Pancreas (tissue), 10 donors: ENCODE measurements at regions not wholly inside any gene's neighbourhood (a gene's known extent, or its start where the extent isn't known, plus 50 kb on each side); places are given as distances from the start of the nearest gene placed in this dataset.

ENCODE experiments used
- ATAC-seq, 4 donors: fragments of 200-7000 bp; cut with Tn5 transposase; one replicate each; pipeline versions ENCODE4 v1.8.0 to v1.9.1; 2020; ENCODE audit warnings: mild to moderate bottlenecking in 4 of 4, moderate library complexity in 4 of 4
- DNase-seq, 6 donors: peaks; one replicate each; pipeline ENCODE4 v3.0.0-alpha.2; 2020
- FAIRE-seq: peaks from 2 replicates; lab custom pipeline; 2012; peaks lifted over from hg19 to GRCh38; lab: Jason Lieb, UNC
- H3K27ac ChIP-seq, 4 donors: fragments of 200-600 bp; sonication (generic); 1 replicate in 3 of 4; 2 replicates in 1 of 4; pipeline versions ENCODE4 v1.5.0 to v1.8.0; 2020
- H3K27me3 ChIP-seq, 4 donors: fragments of 200-600 bp; one replicate each; pipeline ENCODE4 v1.8.0; 2021
- H3K36me3 ChIP-seq, 3 donors: fragments of 200-600 bp; sonication (generic) in 1 of 3; one replicate each; pipeline versions ENCODE4 v1.5.0 to v1.8.0; 2020 to 2021
- H3K4me1 ChIP-seq, 3 donors: fragments of 200-600 bp; one replicate each; pipeline ENCODE4 v1.8.0; 2021
- H3K4me3 ChIP-seq, 4 donors: fragments of 200-600 bp; sonication (generic) in 2 of 4; one replicate each; pipeline versions ENCODE4 v1.5.0 to v1.8.0; 2020 to 2021
- H3K9me3 ChIP-seq, 4 donors: fragments of 200-600 bp; one replicate each; pipeline ENCODE4 v1.8.0; 2021
- CTCF ChIP-seq, 4 donors: fragments of 200-600 bp; sonication (generic) in 3 of 4; IDR thresholded peaks; one replicate each; pipeline versions ENCODE4 v1.5.0 to v1.8.0; 2021; ENCODE audit warnings: antibody characterized with exemption in 4 of 4
- WGBS, 2 donors: extraction: QIAGEN DNeasy Blood & Tissue Kit; methylation state at CpG; one replicate each; pipeline ENCODE4 v1.1.7; 2013; 5-methylcytosine and 5-hydroxymethylcytosine counted together
- intact Hi-C, 3 donors: fragments of 100-400 bp; cut with DNase I; formaldehyde crosslinking; loops; one replicate each; pipeline versions ENCODE4 v1.11.1 to v1.14.2; 2022
- donor health status: healthy with polysubstance abuse.
- donor health status: DM: no; HTN: no; CAD: no; lungs with moderate emphysema.
- donor health status: DM: no; HTN: no; CAD: no.
- donor health status: control.
- donor health status: control.
- donor health status: Bipolar disorder and iron deficiency.
- donor health status: DM: yes; HTN: yes; CAD: no.
- donor health status: DM: no; HTN: no; CAD: no.
- donor health status: DM: no; HTN: no; CAD: no.
- donor health status: DM: yes; HTN: yes; CAD: no.

GRCh38 chr1:238205045-238205662 is 314.4 kb upstream of the ZP4 start:
- FAIRE-seq: no peak
- WGBS, 2 donors: 40 to 52% methylated on average over 2 of the region's 2 CpGs
- intact Hi-C loops: no loop called here
- no peaks in the 10 kb centered on the region for H3K27me3 ChIP-seq
- TF ChIP-seq CTCF (IDR thresholded peaks at IDR 0.05): no peak
- no peaks in the 10 kb centered on the region for H3K9me3 ChIP-seq
- H3K4me3 ChIP-seq: no peak overlapping the region
- no peak for DNase-seq
- H3K36me3 ChIP-seq: no peaks in the 10 kb centered on the region
- no peaks in the 10 kb centered on the region for H3K4me1 ChIP-seq
- H3K27ac ChIP-seq: no peak overlapping the region
- peak in 2 of 4 donors; percentile 30 to 37 for ATAC-seq

- no peak for TF ChIP-seq CTCF (IDR thresholded peaks at IDR 0.05)
- no peak for DNase-seq
- Histone ChIP-seq H3K4me3 (no peak overlapping the region), H3K27ac (no peak overlapping the region), H3K27me3 (no peaks in the 10 kb centered on the region), H3K36me3 (no peaks in the 10 kb centered on the region), H3K9me3 (no peaks in the 10 kb centered on the region), H3K4me1 (no peaks in the 10 kb centered on the region)
- 56 to 63% methylated on average over 2 of the region's 2 CpGs for WGBS, 2 donors
- intact Hi-C loops: no loop called here
- no peak for FAIRE-seq
- no peak for ATAC-seq
These were observed 311.3 kb upstream of the ZP4 start for GRCh38 chr1:238201992-238202391.

- FAIRE-seq (no peak), ATAC-seq (no peak), DNase-seq (no peak)
- no peaks in the 10 kb centered on the region for H3K4me1 ChIP-seq
- H3K9me3 ChIP-seq: no peaks in the 10 kb centered on the region
- H3K27ac ChIP-seq: no peak overlapping the region
- H3K27me3 ChIP-seq: no peaks in the 10 kb centered on the region
- TF ChIP-seq CTCF (IDR thresholded peaks at IDR 0.05): no peak
- intact Hi-C loops: no loop called here
- H3K4me3 ChIP-seq: no peak overlapping the region
- H3K36me3 ChIP-seq: no peaks in the 10 kb centered on the region
- WGBS, 2 donors: 39 to 57% methylated on average over 1 of the region's 1 CpG
These were observed 308.6 kb upstream of the ZP4 start for GRCh38 chr1:238199325-238199724.

GRCh38 chr1:238196516-238196915 is 305.8 kb upstream of the ZP4 start:
- no peak for FAIRE-seq
- Histone ChIP-seq H3K4me1 (no peaks in the 10 kb centered on the region), H3K36me3 (no peaks in the 10 kb centered on the region), H3K9me3 (no peaks in the 10 kb centered on the region), H3K27me3 (no peaks in the 10 kb centered on the region), H3K4me3 (no peak overlapping the region), H3K27ac (no peak overlapping the region)
- WGBS, 2 donors: 94 to 95% methylated on average over 1 of the region's 1 CpG
- intact Hi-C loops: no loop called here
- TF ChIP-seq CTCF (IDR thresholded peaks at IDR 0.05): no peak
- ATAC-seq: no peak
- no peak for DNase-seq

- WGBS, 2 donors: 77 to 84% methylated on average over 1 of the region's 1 CpG
- FAIRE-seq: no peak
- Histone ChIP-seq H3K9me3 (no peaks in the 10 kb centered on the region), H3K4me1 (no peaks in the 10 kb centered on the region), H3K27me3 (no peaks in the 10 kb centered on the region), H3K4me3 (no peak overlapping the region), H3K36me3 (no peaks in the 10 kb centered on the region), H3K27ac (no peak overlapping the region)
- no peak for TF ChIP-seq CTCF (IDR thresholded peaks at IDR 0.05)
- no peak for DNase-seq
- intact Hi-C loops: no loop called here
- ATAC-seq: no peak
These were observed 300.4 kb upstream of the ZP4 start for GRCh38 chr1:238191170-238191569.
